ENCODE measurements at regions not wholly inside any gene's neighbourhood (a gene's known extent, or its start where the extent isn't known, plus 50 kb on each side); places are given as distances from the start of the nearest gene placed in this dataset.

DNA sequence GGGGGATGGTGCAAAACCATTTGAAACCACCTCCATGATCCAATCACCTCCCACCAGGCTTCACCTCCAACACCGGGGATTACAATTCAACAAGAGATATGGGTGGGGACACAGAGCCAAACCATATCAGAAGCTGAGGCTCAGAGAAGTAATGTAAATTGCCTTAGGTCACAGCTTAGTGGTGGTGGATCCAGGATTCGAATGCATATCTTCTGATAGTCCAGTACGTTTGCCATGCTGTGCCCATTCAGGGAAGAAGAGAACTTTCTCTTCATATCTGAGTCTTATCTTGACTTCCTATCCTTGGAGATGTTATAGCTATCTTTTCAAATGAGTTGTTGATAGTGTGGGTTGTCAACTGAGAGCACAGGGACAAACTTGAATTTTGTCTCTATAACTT is 325.5 kb downstream of the ZIC3 start:
- CTCF ChIA-PET = no interaction called here
- TF ChIP-seq, protein P1, sequence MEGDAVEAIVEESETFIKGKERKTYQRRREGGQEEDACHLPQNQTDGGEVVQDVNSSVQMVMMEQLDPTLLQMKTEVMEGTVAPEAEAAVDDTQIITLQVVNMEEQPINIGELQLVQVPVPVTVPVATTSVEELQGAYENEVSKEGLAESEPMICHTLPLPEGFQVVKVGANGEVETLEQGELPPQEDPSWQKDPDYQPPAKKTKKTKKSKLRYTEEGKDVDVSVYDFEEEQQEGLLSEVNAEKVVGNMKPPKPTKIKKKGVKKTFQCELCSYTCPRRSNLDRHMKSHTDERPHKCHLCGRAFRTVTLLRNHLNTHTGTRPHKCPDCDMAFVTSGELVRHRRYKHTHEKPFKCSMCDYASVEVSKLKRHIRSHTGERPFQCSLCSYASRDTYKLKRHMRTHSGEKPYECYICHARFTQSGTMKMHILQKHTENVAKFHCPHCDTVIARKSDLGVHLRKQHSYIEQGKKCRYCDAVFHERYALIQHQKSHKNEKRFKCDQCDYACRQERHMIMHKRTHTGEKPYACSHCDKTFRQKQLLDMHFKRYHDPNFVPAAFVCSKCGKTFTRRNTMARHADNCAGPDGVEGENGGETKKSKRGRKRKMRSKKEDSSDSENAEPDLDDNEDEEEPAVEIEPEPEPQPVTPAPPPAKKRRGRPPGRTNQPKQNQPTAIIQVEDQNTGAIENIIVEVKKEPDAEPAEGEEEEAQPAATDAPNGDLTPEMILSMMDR (IDR thresholded peaks at IDR 0.05; ENCODE audit: insufficient read depth, low read length, missing control alignments) = no peak
- DNase-seq (ENCODE audit: low read depth, low spot score) = no peak
- POLR2A ChIA-PET = no interaction called here
- H3K4me3 ChIP-seq (ENCODE audit: low read depth, low read length) = no peak overlapping the region

DNA sequence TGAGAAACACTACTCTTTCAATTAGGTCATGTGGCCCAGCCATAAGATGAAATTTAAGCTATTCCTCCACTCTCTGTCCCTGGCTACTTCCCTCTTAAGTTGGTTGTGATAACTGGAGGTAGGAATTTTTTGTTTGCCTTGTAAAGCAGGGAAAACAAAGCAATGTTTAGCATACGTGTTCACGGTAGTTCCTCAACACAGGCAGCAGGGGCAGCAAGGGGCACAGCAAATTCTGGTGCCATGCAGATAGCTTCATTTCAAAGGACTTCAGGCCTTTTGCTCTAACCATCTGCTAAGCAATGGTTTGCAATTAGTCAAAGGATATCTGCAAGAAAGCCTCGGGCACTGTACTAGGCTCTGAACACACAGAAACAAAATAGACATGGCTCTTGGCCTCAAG is 330.2 kb downstream of the ZIC3 start:
- POLR2A ChIA-PET = no interaction called here
- CTCF ChIA-PET = no interaction called here
- TF ChIP-seq, protein P1 (IDR thresholded peaks at IDR 0.05; ENCODE audit: insufficient read depth, low read length, missing control alignments) = no peak
- no peak for DNase-seq (ENCODE audit: low read depth, low spot score)
- H3K4me3 ChIP-seq (ENCODE audit: low read depth, low read length) = no peak overlapping the region

DNA sequence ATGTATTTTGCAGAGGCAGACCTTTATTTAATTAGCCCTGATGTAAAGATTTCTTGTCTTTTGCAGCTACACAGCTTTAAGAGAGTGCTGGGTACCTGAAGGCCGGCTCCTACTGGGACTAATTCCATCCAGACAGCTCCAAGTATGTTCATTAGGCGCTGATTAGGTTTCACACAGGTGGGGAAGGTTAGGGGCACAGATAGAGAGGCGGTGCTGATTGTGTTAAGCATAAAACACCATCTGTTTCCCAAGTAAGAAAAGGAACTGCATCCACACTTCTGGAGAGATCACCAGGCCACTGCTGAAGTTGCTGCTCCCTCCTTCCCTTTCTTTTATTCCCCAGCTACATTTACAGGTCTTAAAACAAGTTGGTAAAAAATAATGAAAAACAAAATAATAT is 349.5 kb downstream of the ZIC3 start:
- no peak overlapping the region for H3K4me3 ChIP-seq (ENCODE audit: low read depth, low read length)
- ChIA-PET POLR2A (no interaction called here), CTCF (no interaction called here)
- DNase-seq (ENCODE audit: low read depth, low spot score) = no peak
- TF ChIP-seq, protein P1 (IDR thresholded peaks at IDR 0.05; ENCODE audit: insufficient read depth, low read length, missing control alignments) = no peak

DNA sequence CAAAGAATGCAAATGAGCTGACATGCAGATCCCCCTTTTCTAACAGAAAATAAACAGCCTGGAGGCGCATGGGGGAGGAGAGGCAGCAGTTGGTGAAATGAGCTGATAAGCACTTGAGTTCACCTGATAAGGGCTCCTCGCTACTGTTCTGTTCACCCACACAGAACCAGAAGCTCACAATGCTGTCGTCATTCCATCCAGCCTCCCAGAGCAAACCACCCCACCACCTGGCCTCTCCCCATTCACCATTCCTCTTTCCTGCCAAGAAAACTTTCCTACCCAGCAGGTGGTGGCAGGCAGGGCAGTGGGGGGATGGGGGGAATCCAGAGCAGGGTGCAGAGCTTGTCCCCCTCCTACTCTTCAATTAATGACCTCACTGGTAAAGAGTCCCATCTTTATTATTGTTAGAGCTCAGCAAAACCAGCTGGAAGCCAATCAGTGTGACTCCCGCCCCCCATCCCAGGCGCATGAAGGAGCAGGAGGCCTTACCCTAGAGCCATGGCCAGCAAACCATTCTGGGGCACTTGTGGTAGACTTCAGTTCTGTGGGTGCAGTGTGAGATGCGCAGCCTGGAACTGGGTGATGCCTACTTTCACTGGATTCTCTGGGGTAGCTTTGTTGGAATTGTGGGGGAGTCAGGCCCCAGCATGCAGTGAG is 350.3 kb downstream of the ZIC3 start:
- ChIA-PET POLR2A (no interaction called here), CTCF (no interaction called here)
- DNase-seq (ENCODE audit: low read depth, low spot score) = no peak
- TF ChIP-seq, protein P1 (IDR thresholded peaks at IDR 0.05; ENCODE audit: insufficient read depth, low read length, missing control alignments) = no peak
- H3K4me3 ChIP-seq (ENCODE audit: low read depth, low read length) = no peak overlapping the region

DNA sequence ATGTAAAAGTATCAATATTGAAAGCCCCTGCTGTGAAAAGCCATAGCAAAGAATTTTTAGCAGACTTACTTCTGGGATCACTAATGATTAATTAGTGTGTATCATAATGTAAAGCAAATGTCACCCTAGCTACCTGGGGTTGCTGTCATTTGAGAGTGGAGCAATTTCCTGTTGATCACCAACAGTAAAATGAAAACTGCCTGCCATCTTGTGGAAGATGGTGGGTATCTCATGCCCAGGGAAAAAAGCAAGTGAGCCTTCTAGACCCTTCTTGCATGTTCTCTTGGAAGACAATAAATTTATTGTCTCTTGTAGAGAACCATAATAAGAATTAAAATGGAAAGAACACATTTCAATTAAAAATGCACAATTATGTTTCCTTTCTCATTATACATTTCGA is 360.2 kb downstream of the ZIC3 start:
- ChIA-PET POLR2A (no interaction called here), CTCF (no interaction called here)
- no peak overlapping the region for H3K4me3 ChIP-seq (ENCODE audit: low read depth, low read length)
- no peak for DNase-seq (ENCODE audit: low read depth, low spot score)
- TF ChIP-seq, protein P1 (IDR thresholded peaks at IDR 0.05; ENCODE audit: insufficient read depth, low read length, missing control alignments) = no peak

DNA sequence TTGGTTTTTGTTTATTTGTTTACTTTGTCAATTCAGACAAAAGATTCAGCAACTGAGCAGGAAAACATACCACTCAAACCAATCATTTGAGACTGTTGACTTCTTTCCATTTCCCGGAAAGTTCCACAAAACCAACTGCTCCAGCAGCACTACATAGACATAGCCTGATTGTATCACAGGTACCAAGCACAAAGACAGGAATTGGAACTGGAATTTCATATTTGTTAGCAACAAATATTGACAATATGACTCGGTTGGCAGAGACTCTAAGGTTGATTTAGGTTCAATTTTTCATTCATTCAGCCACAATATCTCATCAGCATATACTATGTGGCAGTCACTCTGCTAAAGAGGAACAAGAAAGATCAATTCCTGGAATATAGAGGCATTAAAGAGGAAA is 364.0 kb downstream of the ZIC3 start:
- POLR2A ChIA-PET = no interaction called here
- no peak overlapping the region for H3K4me3 ChIP-seq (ENCODE audit: low read depth, low read length)
- CTCF ChIA-PET = no interaction called here
- TF ChIP-seq, protein P1 (IDR thresholded peaks at IDR 0.05; ENCODE audit: insufficient read depth, low read length, missing control alignments) = no peak
- no peak for DNase-seq (ENCODE audit: low read depth, low spot score)

Measured in AG04449 (cell line).